Brain microvascular endothelial cell (primary cell): ENCODE measurements at regions not wholly inside any gene's neighbourhood (a gene's known extent, or its start where the extent isn't known, plus 50 kb on each side); places are given as distances from the start of the nearest gene placed in this dataset.
"Not testable (repeated sequence)": the region's sequence is repeated elsewhere in the genome, so short reads cannot be mapped to it uniquely, and the experiment has no call there.

Experiments
- DNase-seq: peaks from one replicate; pipeline ENCODE4 v3.0.0-alpha.2; 2020
- H3K27ac ChIP-seq: fragments of 250-450 bp; sonication (Bioruptor Pico); 2 replicates; pipeline ENCODE4 v1.5.1; 2020; ENCODE audit warnings: mild to moderate bottlenecking, moderate library complexity
- H3K27me3 ChIP-seq: fragments of 250-450 bp; sonication (Bioruptor Pico); replicated peaks from 2 replicates; pipeline ENCODE4 v1.5.1; 2020; ENCODE audit warnings: mild to moderate bottlenecking
- H3K36me3 ChIP-seq: fragments of 250-450 bp; sonication (Bioruptor Pico); replicated peaks from 2 replicates; pipeline ENCODE4 v1.5.1; 2020; ENCODE audit warnings: mild to moderate bottlenecking
- H3K4me3 ChIP-seq: 2 replicates; pipeline ENCODE4 v1.5.1; 2011; ENCODE audit warnings: low read depth, mild to moderate bottlenecking, control low read depth, low read length, moderate library complexity
- in situ Hi-C: cut with HindIII; loops from 2 replicates; pipeline ENCODE4 v1.10.0; 2017; ENCODE audit warnings: low sequenced_read_pairs, low pct_ligation_motif_present
- TF ChIP-seq, protein P1 (sequence below): IDR thresholded peaks from 2 replicates; pipeline ENCODE4 v1.5.1; 2011; ENCODE audit warnings: low read depth, mild to moderate bottlenecking, moderate library complexity, low read length, control low read depth, inconsistent platforms; ENCODE audit errors: missing control alignments

DNA sequence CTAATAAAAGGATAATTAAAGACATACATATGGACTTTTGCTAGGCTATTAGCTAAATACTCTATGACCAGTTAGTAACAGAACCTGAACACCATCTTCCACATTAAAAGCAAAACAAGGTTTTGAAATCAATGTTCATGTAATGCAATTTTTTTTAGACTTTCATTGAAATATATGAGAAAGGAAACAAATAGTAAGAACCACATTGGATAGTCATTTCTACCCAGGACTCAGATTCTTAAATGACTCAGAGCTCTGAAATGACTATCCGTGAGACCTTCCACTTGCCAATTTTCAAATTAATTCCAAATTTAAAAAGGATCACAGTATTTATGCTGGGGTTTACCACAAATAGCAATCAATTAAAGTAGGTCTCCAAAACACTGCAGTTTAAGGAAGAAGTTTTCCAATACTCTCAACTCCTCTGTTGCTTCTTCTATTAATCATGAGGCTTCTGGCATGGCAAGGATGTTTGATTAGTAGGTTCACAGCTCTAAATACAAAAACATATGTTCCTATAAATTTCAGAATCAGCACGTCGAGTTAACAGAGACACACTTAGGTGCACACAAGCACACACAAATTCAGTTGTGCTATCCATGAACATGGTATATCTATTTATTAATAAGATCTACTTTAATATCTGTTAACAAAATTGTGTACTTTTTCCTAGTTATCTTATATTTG, 841.0 kb downstream of the RNF144A start:
- Histone ChIP-seq H3K36me3 (no peaks in the 10 kb centered on the region), H3K27ac (no peak overlapping the region), H3K27me3 (no peaks in the 10 kb centered on the region), H3K4me3 (no peak overlapping the region)
- TF ChIP-seq, protein P1, sequence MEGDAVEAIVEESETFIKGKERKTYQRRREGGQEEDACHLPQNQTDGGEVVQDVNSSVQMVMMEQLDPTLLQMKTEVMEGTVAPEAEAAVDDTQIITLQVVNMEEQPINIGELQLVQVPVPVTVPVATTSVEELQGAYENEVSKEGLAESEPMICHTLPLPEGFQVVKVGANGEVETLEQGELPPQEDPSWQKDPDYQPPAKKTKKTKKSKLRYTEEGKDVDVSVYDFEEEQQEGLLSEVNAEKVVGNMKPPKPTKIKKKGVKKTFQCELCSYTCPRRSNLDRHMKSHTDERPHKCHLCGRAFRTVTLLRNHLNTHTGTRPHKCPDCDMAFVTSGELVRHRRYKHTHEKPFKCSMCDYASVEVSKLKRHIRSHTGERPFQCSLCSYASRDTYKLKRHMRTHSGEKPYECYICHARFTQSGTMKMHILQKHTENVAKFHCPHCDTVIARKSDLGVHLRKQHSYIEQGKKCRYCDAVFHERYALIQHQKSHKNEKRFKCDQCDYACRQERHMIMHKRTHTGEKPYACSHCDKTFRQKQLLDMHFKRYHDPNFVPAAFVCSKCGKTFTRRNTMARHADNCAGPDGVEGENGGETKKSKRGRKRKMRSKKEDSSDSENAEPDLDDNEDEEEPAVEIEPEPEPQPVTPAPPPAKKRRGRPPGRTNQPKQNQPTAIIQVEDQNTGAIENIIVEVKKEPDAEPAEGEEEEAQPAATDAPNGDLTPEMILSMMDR = no peak
- in situ Hi-C loops = no loop called here
- no peak for DNase-seq

DNA sequence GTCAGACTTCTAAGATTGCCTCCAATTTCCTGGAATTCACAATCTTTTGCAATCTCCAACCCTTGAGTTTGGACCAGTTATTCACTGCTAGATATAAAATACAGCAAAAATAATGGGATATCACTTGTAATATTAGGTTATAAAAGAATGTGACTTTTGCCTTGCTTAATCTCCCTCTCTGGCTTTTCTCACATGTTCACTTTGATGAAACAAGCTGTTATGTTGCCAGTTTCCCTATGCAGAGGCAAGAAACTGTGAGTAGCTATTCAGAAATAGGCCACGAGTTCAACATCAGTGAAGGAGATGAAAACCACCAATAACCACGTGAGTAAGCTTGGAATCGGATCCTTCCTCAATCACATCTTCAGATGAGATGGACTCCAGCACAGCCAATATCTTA, 842.7 kb downstream of the RNF144A start:
- TF ChIP-seq, protein P1 = no peak
- no peak for DNase-seq
- no peak overlapping the region for H3K4me3 ChIP-seq
- no peaks in the 10 kb centered on the region for H3K27me3 ChIP-seq
- H3K36me3 ChIP-seq = no peaks in the 10 kb centered on the region
- in situ Hi-C loops = no loop called here
- no peak overlapping the region for H3K27ac ChIP-seq

DNA sequence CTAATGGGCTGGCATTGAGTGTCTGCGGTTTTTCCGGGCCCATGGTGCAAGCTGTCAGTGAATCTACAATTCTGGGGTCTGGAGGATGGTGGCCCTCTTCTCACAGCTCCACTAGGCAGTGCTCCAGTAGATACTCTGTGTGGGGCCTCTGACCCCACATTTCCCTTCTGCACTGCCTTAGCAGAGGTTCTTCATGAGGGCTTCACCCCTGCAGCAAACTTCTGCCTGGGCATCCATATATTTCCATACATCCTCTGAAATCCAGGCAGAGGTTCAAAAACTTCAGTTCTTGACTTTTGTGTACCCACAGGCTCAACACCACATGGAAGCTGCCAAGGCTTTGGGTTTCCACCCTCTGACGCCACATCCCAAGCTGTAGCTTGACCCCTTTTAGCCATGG, 846.2 kb downstream of the RNF144A start:
- H3K27me3 ChIP-seq, DNase-seq, H3K36me3 ChIP-seq, in situ Hi-C loops, H3K4me3 ChIP-seq, H3K27ac ChIP-seq: not testable (repeated sequence)

DNA sequence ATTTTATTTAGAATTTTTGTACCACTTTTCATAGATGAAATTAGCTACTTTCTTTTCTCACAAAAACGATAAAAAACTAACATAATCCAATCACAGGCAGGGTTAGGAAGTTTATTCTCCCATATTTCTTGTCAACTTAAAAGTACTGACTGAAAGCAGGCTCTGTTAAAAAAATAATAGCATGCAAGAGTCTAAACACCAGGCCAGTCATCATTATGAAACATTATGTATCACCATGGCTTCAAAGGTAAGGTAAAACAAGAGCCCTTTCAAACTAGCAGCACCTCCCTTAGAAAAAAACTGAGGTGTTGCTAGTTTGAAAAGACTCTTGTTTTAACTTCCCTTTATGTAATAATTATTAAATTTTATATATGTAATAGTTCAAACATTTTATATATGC, 848.0 kb downstream of the RNF144A start:
- no peak overlapping the region for H3K27ac ChIP-seq
- DNase-seq = no peak
- no peaks in the 10 kb centered on the region for H3K36me3 ChIP-seq
- H3K27me3 ChIP-seq = no peaks in the 10 kb centered on the region
- in situ Hi-C loops = no loop called here
- no peak overlapping the region for H3K4me3 ChIP-seq
- TF ChIP-seq, protein P1 = no peak

DNA sequence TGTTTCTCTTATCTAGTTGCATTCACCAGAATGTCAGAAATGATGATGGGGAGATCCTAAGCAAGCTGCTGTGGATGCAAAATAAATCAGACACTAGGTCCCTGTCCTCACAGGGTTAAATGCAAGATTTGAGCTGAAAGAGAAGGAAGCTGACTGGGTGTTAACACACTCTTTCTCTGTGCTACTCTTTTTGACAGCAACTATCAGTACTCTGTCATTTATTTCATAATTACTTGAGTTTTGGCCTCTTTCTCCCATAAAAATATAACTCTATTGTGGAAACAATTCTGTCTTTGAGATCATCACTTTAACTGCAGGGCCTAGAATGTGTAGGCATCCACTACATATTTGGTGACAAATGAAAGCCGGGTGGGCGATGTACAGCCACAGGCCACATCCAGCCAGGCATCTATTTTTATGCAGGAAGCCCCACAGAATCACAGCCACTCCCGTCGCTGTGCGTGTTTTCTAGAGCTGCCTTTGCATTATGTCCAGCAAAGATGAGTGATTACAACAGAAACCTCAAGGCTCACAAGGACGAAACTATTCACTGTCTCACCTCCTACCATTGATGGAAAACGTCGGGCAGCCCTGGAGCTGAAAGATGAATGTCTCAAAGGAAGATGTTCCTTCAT, 849.0 kb downstream of the RNF144A start:
- TF ChIP-seq, protein P1 = no peak
- no peak for DNase-seq
- Histone ChIP-seq H3K27ac (no peak overlapping the region), H3K27me3 (no peaks in the 10 kb centered on the region), H3K4me3 (no peak overlapping the region), H3K36me3 (no peaks in the 10 kb centered on the region)
- in situ Hi-C loops = no loop called here

DNA sequence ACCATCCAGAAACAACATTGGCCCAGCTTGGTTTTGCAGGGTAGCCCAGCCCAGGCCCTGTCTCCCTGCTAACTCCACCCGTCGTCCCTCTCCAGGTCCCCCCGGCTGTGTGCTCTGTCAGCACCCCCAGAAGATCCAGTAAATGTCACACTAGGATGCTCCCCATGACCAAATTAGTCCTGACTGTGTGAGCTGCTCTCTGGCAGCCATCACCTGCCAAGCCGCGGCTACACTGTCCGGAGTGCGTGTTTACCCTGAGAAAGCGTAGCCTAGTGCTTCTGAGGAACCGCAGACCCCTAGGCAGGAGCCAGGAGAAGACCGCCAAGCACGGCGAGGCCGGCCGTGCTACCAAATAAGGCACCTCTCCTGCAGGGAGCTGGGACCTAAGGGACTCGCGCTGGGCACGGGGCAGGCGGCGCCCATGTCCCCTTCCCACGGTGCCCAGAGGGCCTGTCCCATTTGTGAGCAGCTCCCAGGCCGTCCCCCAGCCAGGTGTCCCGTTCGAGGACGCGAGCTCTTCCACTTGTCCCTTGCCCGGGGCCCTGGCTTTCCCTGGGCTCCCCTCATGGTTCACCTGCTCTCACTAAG, 849.9 kb downstream of the RNF144A start:
- Histone ChIP-seq H3K4me3 (no peak overlapping the region), H3K27ac (no peak overlapping the region), H3K36me3 (no peaks in the 10 kb centered on the region), H3K27me3 (no peaks in the 10 kb centered on the region)
- DNase-seq = no peak
- in situ Hi-C loops = no loop called here
- TF ChIP-seq, protein P1 = no peak
